ENCODE measurements at regions not wholly inside any gene's neighbourhood (a gene's known extent, or its start where the extent isn't known, plus 50 kb on each side); places are given as distances from the start of the nearest gene placed in this dataset.

GRCh38 chr2:17995593-17995992, 117.1 kb downstream of the KCNS3 start:
- TF ChIP-seq POLR2AphosphoS5 (IDR thresholded peaks at IDR 0.05; ENCODE audit: insufficient read depth, low read depth, low read length) (no peak), POLR2A (IDR thresholded peaks at IDR 0.05; ENCODE audit: low read depth, low read length) (no peak), CTCF (IDR thresholded peaks at IDR 0.05; ENCODE audit: extremely low read depth in 1 of 2, insufficient read depth in 1 of 2, low read depth in 1 of 2, low read length in 2 of 2) (no peak), GATA2 (IDR thresholded peaks at IDR 0.05; ENCODE audit: insufficient read depth, insufficient read length, low read depth, low read length) (no peak), JUN (IDR thresholded peaks at IDR 0.05; ENCODE audit: borderline replicate concordance, insufficient read depth, insufficient read length, low read depth) (no peak), EZH2 (IDR thresholded peaks at IDR 0.05; ENCODE audit: borderline replicate concordance, low read depth, low read length, severe bottlenecking) (no peak), MYC (IDR thresholded peaks at IDR 0.05; ENCODE audit: low read depth, low read length) (no peak)

Measured in endothelial cell of umbilical vein (primary cell).